Immature natural killer cell (primary cell): ENCODE measurements at regions not wholly inside any gene's neighbourhood (a gene's known extent, or its start where the extent isn't known, plus 50 kb on each side); places are given as distances from the start of the nearest gene placed in this dataset.

Experiments
- DNase-seq, 3 donors: peaks; one replicate each; pipeline ENCODE4 v3.0.0; 2022; ENCODE audit warnings: mixed read lengths in 1 of 3
- H3K27ac Mint-ChIP-seq, 6 donors: one replicate each; pipeline ENCODE4 v1.8.0; 2020; ENCODE audit warnings: mixed read lengths in 6 of 6, mild to moderate bottlenecking in 5 of 6, inconsistent platforms in 4 of 6, moderate library complexity in 3 of 6
- H3K27me3 Mint-ChIP-seq, 3 donors: one replicate each; pipeline ENCODE4 v1.8.0; 2020 to 2021; ENCODE audit warnings: low read depth in 3 of 3, mild to moderate bottlenecking in 3 of 3, mixed read lengths in 3 of 3, moderate library complexity in 3 of 3, inconsistent platforms in 1 of 3
- H3K36me3 Mint-ChIP-seq, 3 donors: one replicate each; pipeline ENCODE4 v1.8.0; 2020; ENCODE audit warnings: mixed read lengths in 3 of 3, inconsistent platforms in 2 of 3, mild to moderate bottlenecking in 2 of 3
- H3K4me1 Mint-ChIP-seq, 2 donors: one replicate each; pipeline ENCODE4 v1.8.0; 2020; ENCODE audit warnings: inconsistent platforms in 2 of 2, mild to moderate bottlenecking in 2 of 2, mixed read lengths in 2 of 2, moderate library complexity in 1 of 2
- H3K4me3 Mint-ChIP-seq, 5 donors: one replicate each; pipeline ENCODE4 v1.8.0; 2020; ENCODE audit warnings: mild to moderate bottlenecking in 5 of 5, mixed read lengths in 5 of 5, inconsistent platforms in 3 of 5, moderate library complexity in 3 of 5
- H3K9me3 Mint-ChIP-seq, 6 donors: one replicate each; pipeline ENCODE4 v1.8.0; 2020; ENCODE audit warnings: mild to moderate bottlenecking in 6 of 6, mixed read lengths in 6 of 6, inconsistent platforms in 4 of 6, moderate library complexity in 3 of 6

- Mint-ChIP-seq H3K4me3 (no peak overlapping the region), H3K4me1 (peaks cover 26 to 28% of the 10 kb centered on the region in 2 donors), H3K27me3 (peaks cover 5 to 12% (median 10%) of the 10 kb centered on the region in 3 donors), H3K9me3 (no peaks in the 10 kb centered on the region), H3K27ac (peak overlapping the region in 2 of 6 donors; percentile 3 to 25), H3K36me3 (no peaks in the 10 kb centered on the region)
- DNase-seq = no peak
These were observed 692.9 kb downstream of the QKI start for GRCh38 chr6:164107297-164107995.

GRCh38 chr6:164106345-164106769, 691.8 kb downstream of the QKI start:
- no peaks in the 10 kb centered on the region for H3K36me3 Mint-ChIP-seq
- H3K4me1 Mint-ChIP-seq = peaks cover 26 to 28% of the 10 kb centered on the region in 2 donors
- no peak overlapping the region for H3K4me3 Mint-ChIP-seq
- peak in 2 of 3 donors; percentile 6 to 9 for DNase-seq
- H3K9me3 Mint-ChIP-seq = no peaks in the 10 kb centered on the region
- H3K27ac Mint-ChIP-seq = no peak overlapping the region
- peaks cover 5 to 13% (median 10%) of the 10 kb centered on the region in 3 donors for H3K27me3 Mint-ChIP-seq

GRCh38 chr6:164105705-164106104, 691.2 kb downstream of the QKI start:
- Mint-ChIP-seq H3K27ac (no peak overlapping the region), H3K9me3 (no peaks in the 10 kb centered on the region)

GRCh38 chr6:164104432-164104831, 689.9 kb downstream of the QKI start:
- Mint-ChIP-seq H3K4me1 (peaks cover 15% of the 10 kb centered on the region in 2 donors), H3K27ac (no peak overlapping the region), H3K4me3 (no peak overlapping the region), H3K9me3 (no peaks in the 10 kb centered on the region), H3K27me3 (peaks cover 5 to 10% (median 8%) of the 10 kb centered on the region in 3 donors), H3K36me3 (no peaks in the 10 kb centered on the region)
- no peak for DNase-seq

More at GRCh38 chr6:164105705-164106104, 691.2 kb downstream of the QKI start:
- no peak for DNase-seq
- Mint-ChIP-seq H3K36me3 (no peaks in the 10 kb centered on the region), H3K4me1 (peaks cover 26 to 28% of the 10 kb centered on the region in 2 donors), H3K27me3 (peaks cover 4 to 13% (median 10%) of the 10 kb centered on the region in 3 donors), H3K4me3 (no peak overlapping the region)

GRCh38 chr6:164102693-164103092, 688.2 kb downstream of the QKI start:
- no peaks in the 10 kb centered on the region for H3K9me3 Mint-ChIP-seq
- no peak overlapping the region for H3K27ac Mint-ChIP-seq
- DNase-seq = no peak

GRCh38 chr6:164101859-164102258, 687.3 kb downstream of the QKI start:
- Mint-ChIP-seq H3K27ac (no peak overlapping the region), H3K36me3 (no peaks in the 10 kb centered on the region), H3K27me3 (peaks cover 4 to 6% (median 5%) of the 10 kb centered on the region in 3 donors), H3K4me1 (peaks cover 0 to 4% of the 10 kb centered on the region in 2 donors), H3K9me3 (no peaks in the 10 kb centered on the region), H3K4me3 (no peak overlapping the region)
- no peak for DNase-seq

More at GRCh38 chr6:164102693-164103092, 688.2 kb downstream of the QKI start:
- Mint-ChIP-seq H3K36me3 (no peaks in the 10 kb centered on the region), H3K4me3 (no peak overlapping the region), H3K27me3 (peaks cover 4 to 6% (median 5%) of the 10 kb centered on the region in 3 donors), H3K4me1 (peaks cover 0 to 1% of the 10 kb centered on the region in 2 donors)

GRCh38 chr6:164099269-164099865, 684.8 kb downstream of the QKI start:
- Mint-ChIP-seq H3K27ac (no peak overlapping the region), H3K9me3 (no peaks in the 10 kb centered on the region), H3K36me3 (no peaks in the 10 kb centered on the region), H3K27me3 (peaks cover 3 to 5% (median 4%) of the 10 kb centered on the region in 3 donors), H3K4me3 (no peak overlapping the region), H3K4me1 (peaks cover 0 to 4% of the 10 kb centered on the region in 2 donors)
- DNase-seq = no peak

GRCh38 chr6:164098857-164099267, 684.3 kb downstream of the QKI start:
- Mint-ChIP-seq H3K27me3 (peaks cover 3 to 5% (median 4%) of the 10 kb centered on the region in 3 donors), H3K27ac (no peak overlapping the region), H3K9me3 (no peaks in the 10 kb centered on the region), H3K4me1 (peaks cover 0 to 4% of the 10 kb centered on the region in 2 donors), H3K4me3 (no peak overlapping the region), H3K36me3 (no peaks in the 10 kb centered on the region)
- DNase-seq = no peak

GRCh38 chr6:164097551-164098398, 683.3 kb downstream of the QKI start:
- H3K27me3 Mint-ChIP-seq = peaks cover 3 to 5% (median 4%) of the 10 kb centered on the region in 3 donors
- H3K4me1 Mint-ChIP-seq = peaks cover 0 to 4% of the 10 kb centered on the region in 2 donors
- DNase-seq = no peak
- no peaks in the 10 kb centered on the region for H3K36me3 Mint-ChIP-seq
- H3K27ac Mint-ChIP-seq = no peak overlapping the region
- no peak overlapping the region for H3K4me3 Mint-ChIP-seq
- H3K9me3 Mint-ChIP-seq = no peaks in the 10 kb centered on the region

GRCh38 chr6:164097056-164097455, 682.5 kb downstream of the QKI start:
- H3K27ac Mint-ChIP-seq = no peak overlapping the region
- H3K9me3 Mint-ChIP-seq = no peaks in the 10 kb centered on the region
- H3K4me1 Mint-ChIP-seq = peaks cover 0 to 4% of the 10 kb centered on the region in 2 donors
- no peak overlapping the region for H3K4me3 Mint-ChIP-seq
- H3K27me3 Mint-ChIP-seq = peaks cover 3 to 5% (median 4%) of the 10 kb centered on the region in 3 donors
- H3K36me3 Mint-ChIP-seq = no peaks in the 10 kb centered on the region
- no peak for DNase-seq

GRCh38 chr6:164095056-164095455, 680.5 kb downstream of the QKI start:
- Mint-ChIP-seq H3K27me3 (peaks cover 2 to 3% (median 3%) of the 10 kb centered on the region in 3 donors), H3K4me1 (peaks cover 0 to 4% of the 10 kb centered on the region in 2 donors), H3K27ac (no peak overlapping the region), H3K36me3 (no peaks in the 10 kb centered on the region), H3K4me3 (no peak overlapping the region), H3K9me3 (no peaks in the 10 kb centered on the region)
- no peak for DNase-seq

- Mint-ChIP-seq H3K4me3 (peak overlapping the region in 1 of 5 donors; percentile 63), H3K27me3 (peaks cover 5 to 12% (median 8%) of the 10 kb centered on the region in 3 donors), H3K4me1 (peaks cover 27 to 36% of the 10 kb centered on the region in 2 donors), H3K36me3 (peaks cover 0 to 4% (median 0%) of the 10 kb centered on the region in 3 donors), H3K27ac (peak overlapping the region in 1 of 6 donors; percentile 88), H3K9me3 (peaks cover 0 to 5% (median 0%) of the 10 kb centered on the region in 6 donors)
- DNase-seq = no peak
These were observed 673.4 kb downstream of the QKI start for GRCh38 chr6:164087870-164088269.

- peaks cover 0 to 5% (median 0%) of the 10 kb centered on the region in 6 donors for H3K9me3 Mint-ChIP-seq
- peaks cover 0 to 4% (median 0%) of the 10 kb centered on the region in 3 donors for H3K36me3 Mint-ChIP-seq
- H3K4me3 Mint-ChIP-seq = peak overlapping the region; percentile 63 to 89 (median 69)
- H3K27ac Mint-ChIP-seq = peak overlapping the region; percentile 83 to 91 (median 88)
- peaks cover 5 to 12% (median 8%) of the 10 kb centered on the region in 3 donors for H3K27me3 Mint-ChIP-seq
- peak; percentile 23 to 35 (median 32) for DNase-seq
- peaks cover 31 to 36% of the 10 kb centered on the region in 2 donors for H3K4me1 Mint-ChIP-seq
These were observed 672.7 kb downstream of the QKI start for GRCh38 chr6:164087211-164087610.
